Smooth muscle cell (in vitro differentiated cells): ENCODE measurements at regions not wholly inside any gene's neighbourhood (a gene's known extent, or its start where the extent isn't known, plus 50 kb on each side); places are given as distances from the start of the nearest gene placed in this dataset.

Experiments
- DNase-seq: peaks from one replicate; lab custom pipeline; 2025; ENCODE audit not compliant: unreplicated experiment; lab: John Stamatoyannopoulos, UW
- H2AFZ ChIP-seq: fragments of 200-600 bp; sonication (generic); 2 replicates; pipeline ENCODE4 v1.6.0; 2016; ENCODE audit warnings: antibody characterized with exemption, low read depth, mild to moderate bottlenecking
- H3F3A ChIP-seq: fragments of 200-600 bp; sonication (generic); 2 replicates; pipeline ENCODE4 v1.6.0; 2017; ENCODE audit warnings: antibody characterized with exemption, low read depth
- H3K27ac ChIP-seq: fragments of 200-600 bp; sonication (generic); 2 replicates; pipeline ENCODE4 v1.5.1; 2016; ENCODE audit warnings: low read depth, mild to moderate bottlenecking
- H3K27me3 ChIP-seq: fragments of 200-600 bp; sonication (generic); 2 replicates; pipeline ENCODE4 v1.6.1; 2016; ENCODE audit warnings: low read depth, mild to moderate bottlenecking
- H3K36me3 ChIP-seq: fragments of 200-600 bp; sonication (generic); 2 replicates; pipeline ENCODE4 v1.5.1; 2016; ENCODE audit warnings: low read depth
- H3K4me1 ChIP-seq: fragments of 200-600 bp; sonication (generic); 2 replicates; pipeline ENCODE4 v1.5.1; 2016; ENCODE audit warnings: low read depth
- H3K4me2 ChIP-seq: fragments of 200-600 bp; sonication (generic); 2 replicates; pipeline ENCODE4 v1.6.0; 2016; ENCODE audit warnings: mild to moderate bottlenecking
- H3K4me3 ChIP-seq: fragments of 200-600 bp; sonication (generic); 2 replicates; pipeline ENCODE4 v1.5.1; 2016; ENCODE audit warnings: mild to moderate bottlenecking
- H3K79me2 ChIP-seq: fragments of 200-600 bp; sonication (generic); 2 replicates; pipeline ENCODE4 v1.6.0; 2016; ENCODE audit warnings: low read depth, mild to moderate bottlenecking
- H3K9ac ChIP-seq: fragments of 200-600 bp; sonication (generic); 2 replicates; pipeline ENCODE4 v1.6.0; 2016; ENCODE audit warnings: low read depth
- H3K9me3 ChIP-seq: fragments of 200-600 bp; sonication (generic); replicated peaks from 2 replicates; pipeline ENCODE4 v1.5.1; 2016; ENCODE audit warnings: low read depth
- H4K20me1 ChIP-seq: fragments of 200-600 bp; sonication (generic); 2 replicates; pipeline ENCODE4 v1.6.0; 2016; ENCODE audit warnings: low read depth
- WGBS: methylation state at CpG from one replicate; pipeline ENCODE4 v1.1.7; 2016; ENCODE audit warnings: low lambda C conversion rate; 5-methylcytosine and 5-hydroxymethylcytosine counted together
- TF ChIP-seq, protein P1 (sequence below): fragments of 200-600 bp; sonication (generic); IDR thresholded peaks from 2 replicates; pipeline ENCODE4 v1.5.1; 2017; ENCODE audit warnings: borderline replicate concordance, mild to moderate bottlenecking, antibody characterized with exemption; ENCODE audit not compliant: insufficient read depth, poor library complexity, severe bottlenecking

DNA sequence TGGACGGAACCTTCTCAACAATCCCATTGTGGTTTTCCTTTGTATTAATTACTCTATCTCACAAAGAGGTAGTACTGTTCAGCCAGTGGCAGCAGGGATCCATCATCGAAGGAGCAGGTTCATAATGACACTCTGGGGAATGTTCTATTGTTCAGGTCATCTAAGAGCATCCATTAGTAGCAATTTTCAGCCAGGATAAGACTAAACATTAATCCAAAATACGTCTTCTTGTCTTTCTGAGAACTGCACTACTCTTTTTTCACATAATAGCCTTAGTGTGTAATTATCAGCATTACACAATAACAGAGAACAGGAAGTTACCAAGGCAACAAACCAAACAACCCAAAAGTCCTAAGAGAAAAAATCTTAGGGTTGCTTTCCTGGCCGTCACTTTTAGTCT, 259.5 kb upstream of the VWC2 start:
- no peaks in the 10 kb centered on the region for H3K27me3 ChIP-seq
- no peaks in the 10 kb centered on the region for H3F3A ChIP-seq
- no peaks in the 10 kb centered on the region for H3K79me2 ChIP-seq
- no peak overlapping the region for H3K27ac ChIP-seq
- H2AFZ ChIP-seq, result no peak overlapping the region
- H3K9ac ChIP-seq, result no peak overlapping the region
- H3K4me1 ChIP-seq, result no peaks in the 10 kb centered on the region
- 49% methylated on average over 4 of the region's 4 CpGs for WGBS
- no peaks in the 10 kb centered on the region for H4K20me1 ChIP-seq
- H3K36me3 ChIP-seq, result no peaks in the 10 kb centered on the region
- H3K4me2 ChIP-seq, result no peak overlapping the region
- TF ChIP-seq, protein P1, sequence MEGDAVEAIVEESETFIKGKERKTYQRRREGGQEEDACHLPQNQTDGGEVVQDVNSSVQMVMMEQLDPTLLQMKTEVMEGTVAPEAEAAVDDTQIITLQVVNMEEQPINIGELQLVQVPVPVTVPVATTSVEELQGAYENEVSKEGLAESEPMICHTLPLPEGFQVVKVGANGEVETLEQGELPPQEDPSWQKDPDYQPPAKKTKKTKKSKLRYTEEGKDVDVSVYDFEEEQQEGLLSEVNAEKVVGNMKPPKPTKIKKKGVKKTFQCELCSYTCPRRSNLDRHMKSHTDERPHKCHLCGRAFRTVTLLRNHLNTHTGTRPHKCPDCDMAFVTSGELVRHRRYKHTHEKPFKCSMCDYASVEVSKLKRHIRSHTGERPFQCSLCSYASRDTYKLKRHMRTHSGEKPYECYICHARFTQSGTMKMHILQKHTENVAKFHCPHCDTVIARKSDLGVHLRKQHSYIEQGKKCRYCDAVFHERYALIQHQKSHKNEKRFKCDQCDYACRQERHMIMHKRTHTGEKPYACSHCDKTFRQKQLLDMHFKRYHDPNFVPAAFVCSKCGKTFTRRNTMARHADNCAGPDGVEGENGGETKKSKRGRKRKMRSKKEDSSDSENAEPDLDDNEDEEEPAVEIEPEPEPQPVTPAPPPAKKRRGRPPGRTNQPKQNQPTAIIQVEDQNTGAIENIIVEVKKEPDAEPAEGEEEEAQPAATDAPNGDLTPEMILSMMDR, result no peak
- no peaks in the 10 kb centered on the region for H3K9me3 ChIP-seq
- no peak overlapping the region for H3K4me3 ChIP-seq
- DNase-seq, result no peak

DNA sequence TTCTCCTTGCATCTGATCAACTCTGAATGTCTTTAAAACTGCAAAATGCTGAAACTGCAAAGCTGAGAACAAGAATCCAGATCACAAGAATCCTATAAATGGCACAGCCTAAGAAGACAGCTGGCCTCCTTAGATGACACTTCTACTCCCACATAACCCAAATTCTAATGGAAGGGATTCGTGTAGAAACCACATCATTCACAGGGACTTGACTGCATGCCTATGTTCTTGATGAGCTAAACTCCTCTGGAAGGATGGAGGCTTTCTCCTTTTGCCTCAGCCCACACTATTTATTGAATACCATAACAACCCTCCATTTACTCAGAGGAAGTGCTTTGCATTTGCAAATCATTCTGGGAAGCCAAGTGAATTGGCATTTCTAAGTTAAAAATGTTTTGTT, 252.5 kb upstream of the VWC2 start:
- DNase-seq, result no peak
- H4K20me1 ChIP-seq, result no peaks in the 10 kb centered on the region
- H3K4me3 ChIP-seq, result no peak overlapping the region
- no peaks in the 10 kb centered on the region for H3K9me3 ChIP-seq
- H3K27me3 ChIP-seq, result no peaks in the 10 kb centered on the region
- no peaks in the 10 kb centered on the region for H3K4me1 ChIP-seq
- no peaks in the 10 kb centered on the region for H3K36me3 ChIP-seq
- H3K79me2 ChIP-seq, result no peaks in the 10 kb centered on the region
- no peak overlapping the region for H3K27ac ChIP-seq
- H3K4me2 ChIP-seq, result no peak overlapping the region
- no peaks in the 10 kb centered on the region for H3F3A ChIP-seq
- TF ChIP-seq, protein P1, result no peak
- H2AFZ ChIP-seq, result no peak overlapping the region
- WGBS, result 13% methylated on average over 1 of the region's 1 CpG
- no peak overlapping the region for H3K9ac ChIP-seq

DNA sequence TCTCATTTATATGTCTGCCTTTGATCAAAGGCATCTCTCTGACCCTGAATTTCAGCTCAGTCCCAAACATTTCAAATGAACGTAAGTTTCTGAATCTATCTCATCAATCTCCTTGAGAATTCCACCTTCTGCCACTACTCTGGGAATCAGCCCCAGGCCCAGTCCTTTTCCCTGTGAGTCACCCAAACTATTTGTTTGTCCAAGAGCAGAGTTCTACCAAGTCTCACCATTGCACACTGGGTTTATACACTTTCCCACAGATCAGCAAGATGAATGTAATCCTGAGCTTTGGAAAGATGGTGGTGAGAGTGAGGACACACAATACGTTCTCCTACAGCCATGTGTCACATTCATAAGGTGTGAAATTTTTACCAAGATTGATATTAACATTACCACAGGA, 251.3 kb upstream of the VWC2 start:
- no peak overlapping the region for H2AFZ ChIP-seq
- no peak overlapping the region for H3K9ac ChIP-seq
- H3K9me3 ChIP-seq, result no peaks in the 10 kb centered on the region
- H3K4me1 ChIP-seq, result no peaks in the 10 kb centered on the region
- no peak for DNase-seq
- H3K27me3 ChIP-seq, result no peaks in the 10 kb centered on the region
- no peaks in the 10 kb centered on the region for H4K20me1 ChIP-seq
- WGBS, result 51% methylated on average over 2 of the region's 2 CpGs
- no peaks in the 10 kb centered on the region for H3K79me2 ChIP-seq
- no peak overlapping the region for H3K4me2 ChIP-seq
- H3K27ac ChIP-seq, result no peak overlapping the region
- TF ChIP-seq, protein P1, result no peak
- H3K4me3 ChIP-seq, result no peak overlapping the region
- no peaks in the 10 kb centered on the region for H3F3A ChIP-seq
- no peaks in the 10 kb centered on the region for H3K36me3 ChIP-seq

DNA sequence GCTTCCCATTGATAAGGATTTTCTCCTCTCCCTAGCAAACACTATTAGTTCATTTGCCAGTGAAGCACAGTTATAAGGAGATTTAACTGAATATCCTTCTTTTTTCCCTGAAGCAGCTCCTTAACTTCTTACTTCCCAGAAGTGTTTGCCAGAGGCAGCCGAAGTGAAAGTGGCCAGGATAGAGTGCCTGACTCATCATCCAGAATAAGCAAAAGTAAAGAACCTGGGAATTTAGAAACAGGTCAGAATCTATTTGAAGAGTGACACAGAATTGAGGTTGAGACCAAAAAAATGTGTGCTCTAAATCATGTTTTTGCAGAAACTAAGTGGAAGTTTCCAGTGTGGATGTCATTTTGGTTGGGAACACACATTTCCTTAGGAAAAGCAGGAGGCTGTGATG, 249.6 kb upstream of the VWC2 start:
- Histone ChIP-seq H3F3A (no peaks in the 10 kb centered on the region), H3K9ac (no peak overlapping the region), H3K9me3 (no peaks in the 10 kb centered on the region), H4K20me1 (no peaks in the 10 kb centered on the region), H3K4me1 (no peaks in the 10 kb centered on the region), H3K79me2 (no peaks in the 10 kb centered on the region), H3K4me3 (no peak overlapping the region), H3K4me2 (no peak overlapping the region), H2AFZ (no peak overlapping the region), H3K27me3 (no peaks in the 10 kb centered on the region), H3K36me3 (no peaks in the 10 kb centered on the region), H3K27ac (no peak overlapping the region)
- no peak for DNase-seq
- TF ChIP-seq, protein P1, result no peak
- 57% methylated on average over 1 of the region's 1 CpG for WGBS
